HEK293 (cell line): ENCODE measurements at regions not wholly inside any gene's neighbourhood (a gene's known extent, or its start where the extent isn't known, plus 50 kb on each side); places are given as distances from the start of the nearest gene placed in this dataset.

Source experiments
- CTCF ChIA-PET: fragments of 350-600 bp; formaldehyde crosslinking; extraction: SDS; loops from one replicate; lab custom pipeline; 2021; ENCODE audit warnings: antibody characterized with exemption; lab: Yijun Ruan, JAX
- POLR2A ChIA-PET: fragments of 300-600 bp; formaldehyde crosslinking; extraction: SDS; loops from one replicate; lab custom pipeline; 2020; ENCODE audit warnings: antibody characterized with exemption, inconsistent platforms; lab: Yijun Ruan, JAX
- H3K27ac ChIP-seq: fragments of 200-500 bp; sonication (Bioruptor generic); 2 replicates; pipeline ENCODE4 v1.5.1; 2014; ENCODE audit warnings: low read depth, low read length, control low read depth, inconsistent platforms; ENCODE audit errors: extremely low read depth
- H3K36me3 ChIP-seq, 2 experiments: fragments of 200-500 bp in 1 of 2; sonication (Bioruptor generic) in 1 of 2; 1 replicate in 1 of 2; 2 replicates in 1 of 2; pipeline ENCODE4 v1.5.1; 2014 to 2017; ENCODE audit warnings: inconsistent platforms in 2 of 2, low read length in 2 of 2; ENCODE audit not compliant: control insufficient read depth in 2 of 2, insufficient read depth in 1 of 2
- H3K4me1 ChIP-seq: fragments of 200-500 bp; sonication (Bioruptor generic); 2 replicates; pipeline ENCODE4 v1.5.1; 2014; ENCODE audit warnings: mild to moderate bottlenecking, low read length, inconsistent platforms; ENCODE audit not compliant: control insufficient read depth, insufficient read depth
- H3K4me3 ChIP-seq: 2 replicates; pipeline ENCODE4 v1.5.1; 2011; ENCODE audit warnings: low read depth, mild to moderate bottlenecking, control low read depth, low read length, moderate library complexity
- H3K9me3 ChIP-seq: fragments of 200-500 bp; sonication (Bioruptor generic); 2 replicates; pipeline ENCODE4 v1.5.1; 2014; ENCODE audit warnings: low read depth, low read length, inconsistent platforms; ENCODE audit not compliant: control insufficient read depth, insufficient read depth
- ELK4 ChIP-seq: IDR thresholded peaks from 2 replicates; pipeline ENCODE4 v1.6.1; 2011; ENCODE audit warnings: mild to moderate bottlenecking, low read depth, low read length, borderline replicate concordance
- KLF7 ChIP-seq: fragments of 450-650 bp; formaldehyde crosslinking; IDR thresholded peaks from 2 replicates; pipeline ENCODE4 v1.5.1; 2016; ENCODE audit warnings: missing biosample characterization, missing genetic modification characterization, borderline replicate concordance
- PRDM2 ChIP-seq: fragments of 450-650 bp; formaldehyde crosslinking; IDR thresholded peaks from 2 replicates; pipeline ENCODE4 v1.5.1; 2016; ENCODE audit warnings: missing biosample characterization, missing genetic modification characterization, borderline replicate concordance
- TSHZ1 ChIP-seq: fragments of 450-650 bp; formaldehyde crosslinking; IDR thresholded peaks from 2 replicates; pipeline ENCODE4 v1.5.1; 2016; ENCODE audit warnings: missing biosample characterization, missing genetic modification characterization, borderline replicate concordance
- ZBTB26 ChIP-seq: fragments of 450-650 bp; formaldehyde crosslinking; optimal IDR thresholded peaks from 2 replicates; pipeline ENCODE3; 2016; ENCODE audit warnings: missing biosample characterization, mild to moderate bottlenecking, missing genetic modification characterization
- ZFP69B ChIP-seq: fragments of 450-650 bp; formaldehyde crosslinking; IDR thresholded peaks from 2 replicates; pipeline ENCODE4 v1.5.1; 2016; ENCODE audit warnings: missing biosample characterization, missing genetic modification characterization
- ZIC2 ChIP-seq: fragments of 450-650 bp; formaldehyde crosslinking; IDR thresholded peaks from 2 replicates; pipeline ENCODE4 v1.5.1; 2016; ENCODE audit warnings: missing biosample characterization, missing genetic modification characterization
- ZNF133 ChIP-seq: fragments of 450-650 bp; formaldehyde crosslinking; IDR thresholded peaks from 2 replicates; pipeline ENCODE4 v1.5.1; 2016; ENCODE audit warnings: missing biosample characterization, missing genetic modification characterization
- ZNF324 ChIP-seq: fragments of 450-650 bp; formaldehyde crosslinking; IDR thresholded peaks from 2 replicates; pipeline ENCODE4 v1.5.1; 2016; ENCODE audit warnings: missing biosample characterization, missing genetic modification characterization
- ZNF350 ChIP-seq: fragments of 450-650 bp; formaldehyde crosslinking; IDR thresholded peaks from 2 replicates; pipeline ENCODE4 v1.5.0; 2017; ENCODE audit warnings: missing biosample characterization, mild to moderate bottlenecking, missing genetic modification characterization
- ZNF354C ChIP-seq: fragments of 450-650 bp; formaldehyde crosslinking; IDR thresholded peaks from 2 replicates; pipeline ENCODE4 v1.5.1; 2016; ENCODE audit warnings: missing biosample characterization, missing genetic modification characterization, low read depth, borderline replicate concordance
- ZNF433 ChIP-seq: fragments of 450-650 bp; formaldehyde crosslinking; IDR thresholded peaks from 2 replicates; pipeline ENCODE4 v1.5.1; 2016; ENCODE audit warnings: missing biosample characterization, missing genetic modification characterization, low read depth
- ZNF514 ChIP-seq: fragments of 450-650 bp; formaldehyde crosslinking; IDR thresholded peaks from 2 replicates; pipeline ENCODE4 v1.5.1; 2016; ENCODE audit warnings: missing biosample characterization, missing genetic modification characterization
- ZNF529 ChIP-seq: fragments of 450-650 bp; formaldehyde crosslinking; IDR thresholded peaks from 2 replicates; pipeline ENCODE4 v1.5.1; 2017; ENCODE audit warnings: missing genetic modification characterization, missing biosample characterization; ENCODE audit not compliant: insufficient replicate concordance
- ZNF626 ChIP-seq: fragments of 450-650 bp; sonication (Bioruptor Pico); formaldehyde crosslinking; IDR thresholded peaks from 2 replicates; pipeline ENCODE4 v1.5.1; 2018; ENCODE audit warnings: missing biosample characterization, missing genetic modification characterization, inconsistent platforms

GRCh38 chr5:40333459-40334241 is 346.1 kb upstream of the PTGER4 start:
- CTCF ChIA-PET = no interaction called here
- Histone ChIP-seq H3K4me3 (no peak overlapping the region), H3K4me1 (no peaks in the 10 kb centered on the region), H3K27ac (no peak overlapping the region), H3K36me3 (no peaks in the 10 kb centered on the region; a peak in 1 of 3 replicates), H3K9me3 (no peaks in the 10 kb centered on the region)
- no peak for TF ChIP-seq PRDM2 (tag by site-specific recombination)
- no peak for TF ChIP-seq ZNF324 (tag by site-specific recombination)
- no peak for TF ChIP-seq ZNF354C
- TF ChIP-seq ZFP69B (tag by site-specific recombination) = no peak
- no peak for TF ChIP-seq KLF7 (tag by site-specific recombination)
- TF ChIP-seq ZNF433 = no peak
- no peak for TF ChIP-seq ZNF514 (tag by site-specific recombination)
- no peak for TF ChIP-seq ZNF626 (tag by site-specific recombination)
- TF ChIP-seq ZBTB26 (tag by site-specific recombination) = no peak
- no peak for TF ChIP-seq ZNF350
- no peak for TF ChIP-seq ELK4
- TF ChIP-seq ZNF529 (tag by site-specific recombination) = no peak
- no peak for TF ChIP-seq ZNF133 (tag by site-specific recombination)
- TF ChIP-seq ZIC2 (tag by site-specific recombination) = no peak
- TF ChIP-seq TSHZ1 (tag by site-specific recombination) = no peak
- POLR2A ChIA-PET = no interaction called here
